B cell (primary cell): ENCODE measurements at regions not wholly inside any gene's neighbourhood (a gene's known extent, or its start where the extent isn't known, plus 50 kb on each side); places are given as distances from the start of the nearest gene placed in this dataset.

Experiments used
- ATAC-seq: fragments of 200-7000 bp; cut with Tn5 transposase; one replicate; pipeline ENCODE4 v1.10.0; 2021; ENCODE audit warnings: low read depth, mild to moderate bottlenecking, moderate number of reproducible peaks, moderate library complexity
- CTCF ChIA-PET: fragments of 350-600 bp; sonication (Branson Sonifier 250); formaldehyde crosslinking; loops from one replicate; lab custom pipeline; 2021; ENCODE audit warnings: antibody characterized with exemption, inconsistent platforms; lab: Charles Lee
- POLR2A ChIA-PET: fragments of 350-600 bp; sonication (Branson Sonifier 250); formaldehyde crosslinking; loops from one replicate; lab custom pipeline; 2021; ENCODE audit warnings: antibody characterized with exemption; lab: Charles Lee
- DNase-seq: peaks from one replicate; pipeline ENCODE4 v3.0.0; 2013
- H2AFZ ChIP-seq: 2 replicates; pipeline ENCODE4 v1.6.1; 2012; ENCODE audit warnings: mild to moderate bottlenecking, low read depth, low read length; ENCODE audit not compliant: insufficient read depth, poor library complexity, severe bottlenecking
- H3K27ac ChIP-seq, 2 donors: 1 replicate in 1 of 2; 2 replicates in 1 of 2; pipeline ENCODE4 v1.5.1; 2012 to 2013; ENCODE audit warnings: low read length in 2 of 2, mild to moderate bottlenecking in 2 of 2, moderate library complexity in 1 of 2
- H3K27me3 ChIP-seq, 4 experiments: fragments of 200-600 bp in 1 of 4; sonication (generic) in 1 of 4; replicated peaks in 1 of 4; 1 replicate in 2 of 4; 2 replicates in 2 of 4; pipeline versions ENCODE4 v1.6.1 to v1.7.0; 2013 to 2016; ENCODE audit warnings: low read length in 3 of 4, mild to moderate bottlenecking in 2 of 4, mixed read lengths in 1 of 4, moderate library complexity in 1 of 4; ENCODE audit not compliant: insufficient read depth in 4 of 4, control insufficient read depth in 3 of 4; ENCODE audit errors: control extremely low read depth in 1 of 4
- H3K36me3 ChIP-seq, 2 experiments: replicated peaks in 1 of 2; 1 replicate in 1 of 2; 2 replicates in 1 of 2; pipeline versions ENCODE4 v1.6.1 to v1.7.1; 2013; ENCODE audit warnings: low read length in 1 of 2; ENCODE audit not compliant: insufficient read depth in 2 of 2, control insufficient read depth in 1 of 2; ENCODE audit errors: control extremely low read depth in 1 of 2, extremely low read depth in 1 of 2
- H3K4me1 ChIP-seq, 2 donors: fragments of 200-600 bp in 1 of 2; sonication (generic) in 1 of 2; 1 replicate in 1 of 2; 2 replicates in 1 of 2; pipeline versions ENCODE4 v1.5.1 to v1.6.1; 2013 to 2017; ENCODE audit warnings: low read length in 2 of 2; ENCODE audit not compliant: control insufficient read depth in 2 of 2, insufficient read depth in 2 of 2
- H3K4me2 ChIP-seq: replicated peaks from 2 replicates; pipeline ENCODE3; 2012; ENCODE audit warnings: mild to moderate bottlenecking, low read depth, low read length; ENCODE audit not compliant: poor library complexity, severe bottlenecking
- H3K4me3 ChIP-seq, 5 experiments: fragments of 200-600 bp in 1 of 5; sonication (generic) in 1 of 5; 1 replicate in 3 of 5; 2 replicates in 2 of 5; pipeline versions ENCODE4 v1.5.1 to v1.7.0; 2011 to 2016; ENCODE audit warnings: low read length in 4 of 5, mild to moderate bottlenecking in 4 of 5, low read depth in 2 of 5, control low read depth in 1 of 5, moderate library complexity in 1 of 5; ENCODE audit not compliant: insufficient read depth in 1 of 5; ENCODE audit errors: control extremely low read depth in 1 of 5, extremely low read depth in 1 of 5
- H3K79me2 ChIP-seq: fragments of 200-600 bp; sonication (generic); one replicate; pipeline ENCODE4 v1.6.0; 2016; ENCODE audit warnings: low read length; ENCODE audit not compliant: control insufficient read depth, insufficient read depth
- H3K9ac ChIP-seq: fragments of 200-600 bp; sonication (generic); 2 replicates; pipeline ENCODE4 v1.6.1; 2017; ENCODE audit warnings: mild to moderate bottlenecking, low read length, moderate library complexity
- H3K9me3 ChIP-seq, 3 donors: one replicate each; pipeline versions ENCODE4 v1.6.1 to v1.7.1; 2013; ENCODE audit warnings: low read length in 2 of 3; ENCODE audit not compliant: control insufficient read depth in 2 of 3, insufficient read depth in 1 of 3; ENCODE audit errors: control extremely low read depth in 1 of 3
- H4K20me1 ChIP-seq: 2 replicates; pipeline ENCODE4 v1.6.0; 2012; ENCODE audit warnings: mild to moderate bottlenecking, low read length; ENCODE audit not compliant: insufficient read depth, control insufficient read depth, poor library complexity, severe bottlenecking
- H3K27ac Mint-ChIP-seq: one replicate; pipeline ENCODE4 v1.8.0; 2021; ENCODE audit warnings: mixed read lengths
- H3K27me3 Mint-ChIP-seq: one replicate; pipeline ENCODE4 v1.8.0; 2021; ENCODE audit warnings: mixed read lengths
- H3K4me1 Mint-ChIP-seq: one replicate; pipeline ENCODE4 v1.8.0; 2021; ENCODE audit warnings: mixed read lengths
- H3K4me3 Mint-ChIP-seq: one replicate; pipeline ENCODE4 v1.8.0; 2021; ENCODE audit warnings: mixed read lengths
- H3K9me3 Mint-ChIP-seq: one replicate; pipeline ENCODE4 v1.8.0; 2022; ENCODE audit warnings: mixed read lengths; ENCODE audit not compliant: insufficient read depth
- EZH2 ChIP-seq: IDR thresholded peaks from 2 replicates; pipeline ENCODE4 v1.6.1; 2012; ENCODE audit warnings: borderline replicate concordance, low read depth, mild to moderate bottlenecking, moderate library complexity, low read length; ENCODE audit not compliant: insufficient read depth, poor library complexity, severe bottlenecking
- WGBS: methylation state at CpG from one replicate; pipeline ENCODE4 v1.1.5; 2013; ENCODE audit warnings: missing lambda C conversion rate; ENCODE audit not compliant: insufficient coverage; 5-methylcytosine and 5-hydroxymethylcytosine counted together
- intact Hi-C: fragments of 100-400 bp; cut with micrococcal nuclease; formaldehyde crosslinking; loops from one replicate; pipeline ENCODE4 v1.10.0; 2022
- TF ChIP-seq, protein P1 (sequence below): fragments of 200-600 bp; IDR thresholded peaks from one replicate; pipeline ENCODE4 v1.8.0; 2022; ENCODE audit warnings: antibody characterized with exemption, mild to moderate bottlenecking

DNA sequence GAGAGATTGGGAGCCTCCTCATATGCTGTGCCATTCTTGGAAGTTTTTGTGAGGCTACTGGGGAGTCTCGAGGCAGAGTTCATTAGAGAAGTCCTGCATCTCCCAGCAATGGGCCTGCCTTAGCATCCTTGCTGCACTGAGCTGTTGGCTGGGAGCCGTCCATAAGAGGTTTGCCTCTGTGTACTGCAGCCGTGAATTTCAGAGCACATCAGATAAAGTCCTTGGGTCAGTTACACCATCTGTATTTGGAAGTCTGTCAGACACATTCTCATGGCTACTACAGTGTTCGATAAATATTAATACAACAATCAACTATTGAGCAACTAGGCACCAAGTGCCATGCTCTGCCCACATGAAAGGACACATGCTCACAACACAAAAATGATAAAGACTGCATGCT lies 100.5 kb upstream of the SEC61G start:
- Histone ChIP-seq H3K27me3 (no peaks in the 10 kb centered on the region), H3K9ac (no peak overlapping the region), H3K36me3 (no peaks in the 10 kb centered on the region), H3K4me2 (no peak overlapping the region), H3K27ac (no peak overlapping the region), H3K9me3 (peaks cover 0 to 6% (median 0%) of the 10 kb centered on the region in 3 donors), H2AFZ (no peak overlapping the region), H3K4me1 (no peaks in the 10 kb centered on the region), H3K79me2 (no peaks in the 10 kb centered on the region), H4K20me1 (no peaks in the 10 kb centered on the region), H3K4me3 (no peak overlapping the region)
- 80% methylated on average over 4 of the region's 4 CpGs for WGBS
- no peak for DNase-seq
- CTCF ChIA-PET, result no interaction called here
- Mint-ChIP-seq H3K27ac (no peak overlapping the region), H3K4me3 (no peak overlapping the region), H3K4me1 (no peaks in the 10 kb centered on the region), H3K27me3 (peaks cover 3% of the 10 kb centered on the region), H3K9me3 (no peaks in the 10 kb centered on the region)
- no peak for TF ChIP-seq EZH2
- TF ChIP-seq, protein P1, sequence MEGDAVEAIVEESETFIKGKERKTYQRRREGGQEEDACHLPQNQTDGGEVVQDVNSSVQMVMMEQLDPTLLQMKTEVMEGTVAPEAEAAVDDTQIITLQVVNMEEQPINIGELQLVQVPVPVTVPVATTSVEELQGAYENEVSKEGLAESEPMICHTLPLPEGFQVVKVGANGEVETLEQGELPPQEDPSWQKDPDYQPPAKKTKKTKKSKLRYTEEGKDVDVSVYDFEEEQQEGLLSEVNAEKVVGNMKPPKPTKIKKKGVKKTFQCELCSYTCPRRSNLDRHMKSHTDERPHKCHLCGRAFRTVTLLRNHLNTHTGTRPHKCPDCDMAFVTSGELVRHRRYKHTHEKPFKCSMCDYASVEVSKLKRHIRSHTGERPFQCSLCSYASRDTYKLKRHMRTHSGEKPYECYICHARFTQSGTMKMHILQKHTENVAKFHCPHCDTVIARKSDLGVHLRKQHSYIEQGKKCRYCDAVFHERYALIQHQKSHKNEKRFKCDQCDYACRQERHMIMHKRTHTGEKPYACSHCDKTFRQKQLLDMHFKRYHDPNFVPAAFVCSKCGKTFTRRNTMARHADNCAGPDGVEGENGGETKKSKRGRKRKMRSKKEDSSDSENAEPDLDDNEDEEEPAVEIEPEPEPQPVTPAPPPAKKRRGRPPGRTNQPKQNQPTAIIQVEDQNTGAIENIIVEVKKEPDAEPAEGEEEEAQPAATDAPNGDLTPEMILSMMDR, result no peak
- POLR2A ChIA-PET, result no interaction called here
- intact Hi-C loops, result no loop called here
- ATAC-seq, result no peak

DNA sequence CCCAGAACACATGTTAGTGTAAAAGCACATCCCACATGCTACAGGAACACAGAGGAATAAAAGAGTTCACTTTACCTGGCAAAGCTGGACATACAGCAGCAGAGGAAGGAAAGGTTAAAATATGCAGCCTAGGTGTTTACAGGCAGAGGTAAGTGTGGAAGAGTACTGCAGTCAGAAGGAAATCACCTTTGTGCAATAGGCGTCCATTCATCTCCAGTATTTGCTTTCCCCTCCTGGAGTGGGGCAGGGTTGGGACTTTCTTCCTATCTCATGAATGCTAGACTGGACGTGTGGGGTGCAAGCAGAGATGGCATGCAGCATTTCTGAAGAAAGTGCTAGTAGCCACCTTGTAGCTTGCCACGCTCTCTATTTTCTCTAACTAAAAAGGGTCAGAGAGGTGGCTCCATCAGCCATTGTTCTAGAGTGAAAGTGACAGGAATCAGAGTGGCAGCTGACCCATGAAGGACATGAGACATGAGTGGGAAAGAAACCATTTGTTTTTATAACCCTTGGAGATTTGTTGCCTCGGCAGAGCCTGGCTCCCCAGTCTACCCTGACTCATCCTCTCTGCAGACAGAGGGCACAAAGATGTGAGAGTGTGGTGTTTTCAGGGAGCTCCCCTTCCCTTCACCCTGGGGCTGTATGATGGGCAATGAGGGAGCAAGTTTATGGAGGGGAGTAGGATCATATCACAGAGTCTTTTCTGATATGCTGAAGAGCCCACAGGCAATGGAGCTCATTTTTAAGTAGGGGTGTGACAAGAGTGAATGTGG lies 101.2 kb upstream of the SEC61G start:
- H3K4me1 ChIP-seq, result no peaks in the 10 kb centered on the region
- Mint-ChIP-seq H3K4me1 (no peaks in the 10 kb centered on the region), H3K9me3 (no peaks in the 10 kb centered on the region), H3K27ac (no peak overlapping the region), H3K4me3 (no peak overlapping the region), H3K27me3 (peaks cover 3% of the 10 kb centered on the region)
- ChIA-PET CTCF (no interaction called here), POLR2A (no interaction called here)
- ATAC-seq (no peak), DNase-seq (no peak)
- no peak overlapping the region for H2AFZ ChIP-seq
- no peaks in the 10 kb centered on the region for H3K36me3 ChIP-seq
- H3K9ac ChIP-seq, result no peak overlapping the region
- WGBS, result 100% methylated on average over 1 of the region's 4 CpGs
- intact Hi-C loops, result no loop called here
- H3K27me3 ChIP-seq, result no peaks in the 10 kb centered on the region
- peaks cover 0 to 6% (median 0%) of the 10 kb centered on the region in 3 donors for H3K9me3 ChIP-seq
- no peak overlapping the region for H3K4me3 ChIP-seq
- no peaks in the 10 kb centered on the region for H3K79me2 ChIP-seq
- H3K27ac ChIP-seq, result no peak overlapping the region
- TF ChIP-seq, protein P1, result no peak
- TF ChIP-seq EZH2, result no peak
- no peak overlapping the region for H3K4me2 ChIP-seq
- no peaks in the 10 kb centered on the region for H4K20me1 ChIP-seq
